Tibial nerve (tissue), 3 donors: ENCODE measurements at regions not wholly inside any gene's neighbourhood (a gene's known extent, or its start where the extent isn't known, plus 50 kb on each side); places are given as distances from the start of the nearest gene placed in this dataset.

ENCODE experiments used
- POLR2A ChIP-seq, 2 donors: fragments of 450-650 bp; IDR thresholded peaks; one replicate each; pipeline ENCODE4 v1.6.1; 2017; ENCODE audit warnings: antibody characterized with exemption in 2 of 2, mild to moderate bottlenecking in 2 of 2, moderate library complexity in 2 of 2
- TF ChIP-seq, protein P1 (sequence below), 5 experiments: fragments of 200-600 bp in 3 of 5; fragments of 450-650 bp in 2 of 5; sonication (generic) in 3 of 5; IDR thresholded peaks; one replicate each; pipeline ENCODE4 v1.5.1; 2016 to 2019; ENCODE audit warnings: antibody characterized with exemption in 5 of 5, mild to moderate bottlenecking in 3 of 5, moderate library complexity in 2 of 5

DNA sequence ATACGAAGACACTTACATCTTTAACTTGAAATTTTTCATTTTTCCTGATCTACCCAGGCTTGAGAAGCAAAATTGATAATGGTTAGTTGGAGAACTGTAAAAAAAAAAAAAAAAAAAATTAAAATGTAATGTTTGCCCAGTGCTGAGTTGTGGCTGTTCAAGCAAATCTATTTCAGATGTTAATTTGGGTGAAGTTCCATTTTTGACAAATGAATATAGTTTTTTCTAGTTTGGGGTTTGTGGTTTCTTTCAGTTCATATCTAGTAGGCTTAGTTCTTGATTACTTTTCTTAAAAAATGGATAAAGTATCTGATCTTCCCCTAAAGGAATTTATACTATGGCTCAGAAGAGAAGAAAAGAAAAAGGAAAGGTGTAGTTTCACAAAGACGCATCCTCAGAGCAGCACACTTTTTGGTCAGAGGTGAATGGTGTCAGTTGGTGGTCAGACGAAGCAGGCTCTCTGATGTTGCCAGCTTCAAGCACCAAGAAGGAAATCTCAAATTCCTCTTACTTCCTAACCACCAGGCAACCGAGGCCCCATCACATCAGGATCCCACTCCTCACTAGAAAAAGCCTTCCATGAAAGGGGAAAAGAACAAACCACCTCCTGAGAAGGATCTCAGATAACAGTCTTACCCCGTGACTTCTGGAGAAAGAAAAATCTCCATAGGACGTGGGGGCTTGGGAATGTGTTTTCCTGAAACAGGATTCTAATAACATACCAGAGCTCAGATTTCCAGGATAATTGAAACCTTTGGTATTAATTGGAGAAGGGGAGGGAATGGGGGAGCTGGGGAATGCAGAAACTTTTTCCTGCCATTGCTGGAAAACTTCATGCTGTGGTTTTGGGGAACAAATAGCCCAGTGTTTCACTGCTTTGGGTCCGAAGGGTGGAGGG lies 396.2 kb downstream of the CD83 start:
- TF ChIP-seq, protein P1, sequence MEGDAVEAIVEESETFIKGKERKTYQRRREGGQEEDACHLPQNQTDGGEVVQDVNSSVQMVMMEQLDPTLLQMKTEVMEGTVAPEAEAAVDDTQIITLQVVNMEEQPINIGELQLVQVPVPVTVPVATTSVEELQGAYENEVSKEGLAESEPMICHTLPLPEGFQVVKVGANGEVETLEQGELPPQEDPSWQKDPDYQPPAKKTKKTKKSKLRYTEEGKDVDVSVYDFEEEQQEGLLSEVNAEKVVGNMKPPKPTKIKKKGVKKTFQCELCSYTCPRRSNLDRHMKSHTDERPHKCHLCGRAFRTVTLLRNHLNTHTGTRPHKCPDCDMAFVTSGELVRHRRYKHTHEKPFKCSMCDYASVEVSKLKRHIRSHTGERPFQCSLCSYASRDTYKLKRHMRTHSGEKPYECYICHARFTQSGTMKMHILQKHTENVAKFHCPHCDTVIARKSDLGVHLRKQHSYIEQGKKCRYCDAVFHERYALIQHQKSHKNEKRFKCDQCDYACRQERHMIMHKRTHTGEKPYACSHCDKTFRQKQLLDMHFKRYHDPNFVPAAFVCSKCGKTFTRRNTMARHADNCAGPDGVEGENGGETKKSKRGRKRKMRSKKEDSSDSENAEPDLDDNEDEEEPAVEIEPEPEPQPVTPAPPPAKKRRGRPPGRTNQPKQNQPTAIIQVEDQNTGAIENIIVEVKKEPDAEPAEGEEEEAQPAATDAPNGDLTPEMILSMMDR (IDR thresholded peaks at IDR 0.05) = no peak
- TF ChIP-seq POLR2A (IDR thresholded peaks at IDR 0.05) = no peak
